ENCODE measurements at regions not wholly inside any gene's neighbourhood (a gene's known extent, or its start where the extent isn't known, plus 50 kb on each side); places are given as distances from the start of the nearest gene placed in this dataset.

DNA sequence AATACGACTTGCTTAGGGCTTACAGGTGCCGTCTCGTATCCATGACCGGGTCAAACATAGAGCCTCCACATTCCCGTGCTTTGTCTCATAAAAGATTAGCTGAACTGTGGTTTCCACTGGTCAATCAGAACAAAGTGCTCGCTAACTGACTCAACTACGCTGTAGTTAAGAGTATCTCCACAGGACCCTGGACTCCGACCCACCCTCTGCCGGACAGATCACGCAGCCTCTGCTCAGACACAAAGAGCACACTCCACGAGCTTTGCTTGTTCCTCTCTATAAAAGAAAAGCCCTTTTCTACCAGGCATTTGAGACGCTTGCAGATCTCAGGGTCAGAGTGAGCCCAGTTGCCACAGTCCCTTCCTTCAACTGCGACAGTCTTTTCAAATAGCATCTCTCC, 298.7 kb upstream of the CDH4 start:
- TF ChIP-seq, protein P1, sequence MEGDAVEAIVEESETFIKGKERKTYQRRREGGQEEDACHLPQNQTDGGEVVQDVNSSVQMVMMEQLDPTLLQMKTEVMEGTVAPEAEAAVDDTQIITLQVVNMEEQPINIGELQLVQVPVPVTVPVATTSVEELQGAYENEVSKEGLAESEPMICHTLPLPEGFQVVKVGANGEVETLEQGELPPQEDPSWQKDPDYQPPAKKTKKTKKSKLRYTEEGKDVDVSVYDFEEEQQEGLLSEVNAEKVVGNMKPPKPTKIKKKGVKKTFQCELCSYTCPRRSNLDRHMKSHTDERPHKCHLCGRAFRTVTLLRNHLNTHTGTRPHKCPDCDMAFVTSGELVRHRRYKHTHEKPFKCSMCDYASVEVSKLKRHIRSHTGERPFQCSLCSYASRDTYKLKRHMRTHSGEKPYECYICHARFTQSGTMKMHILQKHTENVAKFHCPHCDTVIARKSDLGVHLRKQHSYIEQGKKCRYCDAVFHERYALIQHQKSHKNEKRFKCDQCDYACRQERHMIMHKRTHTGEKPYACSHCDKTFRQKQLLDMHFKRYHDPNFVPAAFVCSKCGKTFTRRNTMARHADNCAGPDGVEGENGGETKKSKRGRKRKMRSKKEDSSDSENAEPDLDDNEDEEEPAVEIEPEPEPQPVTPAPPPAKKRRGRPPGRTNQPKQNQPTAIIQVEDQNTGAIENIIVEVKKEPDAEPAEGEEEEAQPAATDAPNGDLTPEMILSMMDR (conservative IDR thresholded peaks at IDR 0.05; ENCODE audit: low read depth, low read length): no peak
- no peak for TF ChIP-seq MAZ (IDR thresholded peaks at IDR 0.05; ENCODE audit: borderline replicate concordance, low read depth, low read length)
- TF ChIP-seq, protein P2, sequence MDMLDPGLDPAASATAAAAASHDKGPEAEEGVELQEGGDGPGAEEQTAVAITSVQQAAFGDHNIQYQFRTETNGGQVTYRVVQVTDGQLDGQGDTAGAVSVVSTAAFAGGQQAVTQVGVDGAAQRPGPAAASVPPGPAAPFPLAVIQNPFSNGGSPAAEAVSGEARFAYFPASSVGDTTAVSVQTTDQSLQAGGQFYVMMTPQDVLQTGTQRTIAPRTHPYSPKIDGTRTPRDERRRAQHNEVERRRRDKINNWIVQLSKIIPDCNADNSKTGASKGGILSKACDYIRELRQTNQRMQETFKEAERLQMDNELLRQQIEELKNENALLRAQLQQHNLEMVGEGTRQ (IDR thresholded peaks at IDR 0.05; ENCODE audit: low read depth, low read length): no peak
- TF ChIP-seq MAFK (IDR thresholded peaks at IDR 0.05; ENCODE audit: low read depth, low read length): no peak
- TF ChIP-seq CEBPB (IDR thresholded peaks at IDR 0.05; ENCODE audit: low read depth, low read length): no peak
- no peak for TF ChIP-seq CHD1 (IDR thresholded peaks at IDR 0.05; ENCODE audit: low read depth, low read length)
- TF ChIP-seq RAD21 (IDR thresholded peaks at IDR 0.05; ENCODE audit: low read length): no peak
- no peak for TF ChIP-seq NFE2L2 (IDR thresholded peaks at IDR 0.05; ENCODE audit: low read depth, low read length)
- no peak for TF ChIP-seq POLR2A (IDR thresholded peaks at IDR 0.05; ENCODE audit: low read depth, low read length)
- TF ChIP-seq, protein P3, sequence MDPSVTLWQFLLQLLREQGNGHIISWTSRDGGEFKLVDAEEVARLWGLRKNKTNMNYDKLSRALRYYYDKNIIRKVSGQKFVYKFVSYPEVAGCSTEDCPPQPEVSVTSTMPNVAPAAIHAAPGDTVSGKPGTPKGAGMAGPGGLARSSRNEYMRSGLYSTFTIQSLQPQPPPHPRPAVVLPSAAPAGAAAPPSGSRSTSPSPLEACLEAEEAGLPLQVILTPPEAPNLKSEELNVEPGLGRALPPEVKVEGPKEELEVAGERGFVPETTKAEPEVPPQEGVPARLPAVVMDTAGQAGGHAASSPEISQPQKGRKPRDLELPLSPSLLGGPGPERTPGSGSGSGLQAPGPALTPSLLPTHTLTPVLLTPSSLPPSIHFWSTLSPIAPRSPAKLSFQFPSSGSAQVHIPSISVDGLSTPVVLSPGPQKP (IDR thresholded peaks at IDR 0.05; ENCODE audit: borderline replicate concordance, low read depth, low read length): no peak
- no peak for TF ChIP-seq RCOR1 (IDR thresholded peaks at IDR 0.05; ENCODE audit: insufficient replicate concordance, low read length)
